ACC112 (cell line): ENCODE measurements at regions not wholly inside any gene's neighbourhood (a gene's known extent, or its start where the extent isn't known, plus 50 kb on each side); places are given as distances from the start of the nearest gene placed in this dataset.
"Not testable (repeated sequence)": the region's sequence is repeated elsewhere in the genome, so short reads cannot be mapped to it uniquely, and the experiment has no call there.

Source experiments
- H2AFZ ChIP-seq: fragments of 200-600 bp; sonication (generic); one replicate; pipeline ENCODE4 v1.6.0; 2017; ENCODE audit warnings: antibody characterized with exemption, low read length; ENCODE audit not compliant: unreplicated experiment
- H3K27ac ChIP-seq: fragments of 200-600 bp; sonication (generic); 2 replicates; pipeline ENCODE4 v1.5.1; 2014; ENCODE audit warnings: low read depth, mild to moderate bottlenecking, antibody characterized with exemption, low read length, moderate library complexity
- H3K27me3 ChIP-seq: fragments of 200-600 bp; sonication (generic); 2 replicates; pipeline ENCODE4 v1.6.1; 2014; ENCODE audit warnings: mild to moderate bottlenecking, antibody characterized with exemption, low read length, moderate library complexity, mixed read lengths; ENCODE audit not compliant: insufficient read depth
- H3K36me3 ChIP-seq: fragments of 200-600 bp; sonication (generic); 2 replicates; pipeline ENCODE4 v1.6.1; 2016; ENCODE audit warnings: mild to moderate bottlenecking, antibody characterized with exemption, low read length, moderate library complexity, mixed read lengths; ENCODE audit not compliant: insufficient read depth
- H3K4me1 ChIP-seq: fragments of 200-600 bp; sonication (generic); one replicate; pipeline ENCODE4 v1.6.1; 2016; ENCODE audit warnings: low read length, mixed read lengths; ENCODE audit not compliant: insufficient read depth, unreplicated experiment, control insufficient read depth
- H3K4me3 ChIP-seq: fragments of 200-600 bp; sonication (generic); 2 replicates; pipeline ENCODE4 v1.5.1; 2014; ENCODE audit warnings: mild to moderate bottlenecking, low read depth, low read length
- H3K79me2 ChIP-seq: fragments of 200-600 bp; sonication (generic); one replicate; pipeline ENCODE4 v1.6.0; 2016; ENCODE audit warnings: low read length; ENCODE audit not compliant: control insufficient read depth, unreplicated experiment, insufficient read depth

DNA sequence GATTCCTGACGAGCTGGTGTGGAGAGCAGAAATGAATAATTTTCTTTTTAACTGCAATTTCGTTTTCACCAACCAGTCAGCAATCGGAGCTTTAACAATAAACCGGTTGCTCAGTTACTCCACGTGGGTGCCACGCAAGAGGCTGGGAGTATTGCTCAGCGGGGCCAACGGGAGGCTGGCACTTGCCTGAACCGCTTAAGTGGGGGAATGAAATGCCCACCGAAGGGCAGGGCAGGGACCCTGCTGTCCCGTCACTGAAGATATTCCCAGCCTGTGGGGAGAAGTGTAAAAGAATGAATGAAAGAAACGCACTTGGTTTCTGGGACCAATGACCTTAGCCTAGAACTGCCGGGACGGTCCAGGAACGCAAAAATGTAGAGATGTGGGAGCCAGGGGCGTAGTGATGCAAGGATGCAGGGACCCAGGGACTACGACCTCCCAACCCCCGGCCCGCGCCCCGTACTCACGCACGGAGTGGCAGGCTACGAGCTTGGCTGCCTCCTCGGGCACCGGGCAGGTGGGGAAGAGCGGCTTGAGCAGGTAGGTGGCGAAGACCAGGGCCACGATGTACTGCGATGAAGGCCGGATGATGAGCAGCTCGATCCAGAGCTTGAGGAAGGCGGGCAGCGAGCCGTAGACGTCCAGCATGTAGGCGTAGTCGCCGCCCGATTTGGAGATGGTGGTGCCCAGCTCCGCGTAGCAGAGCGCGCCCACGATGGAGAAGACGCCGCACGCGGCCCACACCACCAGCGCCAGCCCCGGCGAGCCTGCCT lies 79.8 kb upstream of the METTL9 start:
- H3K4me3 ChIP-seq, result peak overlapping the region; percentile 99
- H3K27me3 ChIP-seq, H3K36me3 ChIP-seq, H2AFZ ChIP-seq: not testable (repeated sequence)
- H3K4me1 ChIP-seq, result peaks cover 13% of the 10 kb centered on the region
- peak overlapping the region; percentile 96 for H3K27ac ChIP-seq
- H3K79me2 ChIP-seq, result peaks cover 43% of the 10 kb centered on the region

DNA sequence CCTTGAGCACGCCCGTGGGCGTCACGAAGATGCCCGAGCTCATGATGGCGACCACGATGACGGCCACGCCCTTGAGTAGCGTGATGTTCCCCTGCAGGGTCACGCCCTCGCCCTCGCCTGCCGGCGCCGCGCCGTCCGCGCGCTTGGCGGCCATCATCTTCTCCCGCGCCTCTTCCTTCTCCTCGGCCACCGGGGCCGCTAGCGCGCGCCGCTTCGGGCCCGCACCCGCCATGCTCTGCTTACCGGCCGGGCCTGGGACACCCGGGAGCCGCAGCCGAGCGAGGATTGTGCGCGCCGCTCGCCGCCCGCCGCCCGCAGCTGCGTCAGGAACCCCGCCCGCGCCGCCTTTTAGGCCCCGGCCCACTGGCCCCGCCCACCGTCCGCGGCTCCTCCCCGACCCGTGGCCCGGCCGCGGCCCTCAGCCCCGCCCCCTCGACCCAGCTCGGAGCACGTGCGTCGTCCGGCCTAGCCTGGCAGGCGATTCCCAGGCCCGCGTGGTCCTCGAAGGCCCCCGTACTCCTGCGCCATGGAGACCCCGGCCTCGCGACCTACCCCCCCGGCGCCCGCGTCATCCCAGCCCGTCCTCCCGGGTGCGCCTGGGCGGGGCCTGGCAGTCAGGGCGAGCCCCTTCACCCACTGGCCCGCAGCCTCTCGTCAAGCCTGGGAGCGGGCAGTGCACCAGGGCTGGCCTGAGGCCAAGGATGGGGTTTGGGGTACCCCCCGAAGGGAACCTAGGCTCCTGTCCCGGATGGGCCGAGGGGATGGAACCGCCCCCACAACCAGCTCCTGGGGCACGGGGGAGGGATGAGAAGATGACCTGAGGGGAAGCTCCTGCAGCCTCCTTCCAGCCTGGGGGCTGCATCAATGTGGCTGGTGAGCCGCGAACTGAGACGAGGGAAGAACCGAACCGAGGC lies 79.0 kb upstream of the METTL9 start:
- H3K36me3 ChIP-seq, H3K27me3 ChIP-seq: not testable (repeated sequence)
- H3K4me3 ChIP-seq, result peak overlapping the region; percentile 99
- peak overlapping the region; percentile 96 for H3K27ac ChIP-seq
- peak overlapping the region; percentile 91 for H2AFZ ChIP-seq
- H3K4me1 ChIP-seq, result peaks cover 18% of the 10 kb centered on the region
- peaks cover 36% of the 10 kb centered on the region for H3K79me2 ChIP-seq

DNA sequence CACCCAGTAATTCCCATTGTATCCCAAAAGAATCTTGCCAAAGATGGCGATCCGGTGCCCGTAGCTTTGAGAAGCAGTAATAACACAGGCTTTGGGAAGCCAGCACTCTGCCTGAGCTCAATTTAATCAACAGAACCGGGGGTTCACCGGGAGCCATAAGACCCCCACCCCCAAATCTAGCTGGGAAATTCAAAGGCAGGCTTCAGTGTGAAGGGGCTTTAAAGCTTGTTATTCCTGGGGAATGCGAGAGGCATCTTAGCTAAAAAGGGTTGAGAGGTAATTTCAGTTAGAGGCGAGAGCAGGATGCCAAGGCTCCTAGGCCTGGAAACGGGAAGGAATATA lies 78.4 kb upstream of the METTL9 start:
- peaks cover 30% of the 10 kb centered on the region for H3K79me2 ChIP-seq
- not testable (repeated sequence) for H2AFZ ChIP-seq, H3K36me3 ChIP-seq, H3K27me3 ChIP-seq
- H3K27ac ChIP-seq, result peak overlapping the region; percentile 96; the same call in 1 of the 2 replicates
- peaks cover 23% of the 10 kb centered on the region for H3K4me1 ChIP-seq
- H3K4me3 ChIP-seq, result peak overlapping the region; percentile 99; the same call in 1 of the 2 replicates

DNA sequence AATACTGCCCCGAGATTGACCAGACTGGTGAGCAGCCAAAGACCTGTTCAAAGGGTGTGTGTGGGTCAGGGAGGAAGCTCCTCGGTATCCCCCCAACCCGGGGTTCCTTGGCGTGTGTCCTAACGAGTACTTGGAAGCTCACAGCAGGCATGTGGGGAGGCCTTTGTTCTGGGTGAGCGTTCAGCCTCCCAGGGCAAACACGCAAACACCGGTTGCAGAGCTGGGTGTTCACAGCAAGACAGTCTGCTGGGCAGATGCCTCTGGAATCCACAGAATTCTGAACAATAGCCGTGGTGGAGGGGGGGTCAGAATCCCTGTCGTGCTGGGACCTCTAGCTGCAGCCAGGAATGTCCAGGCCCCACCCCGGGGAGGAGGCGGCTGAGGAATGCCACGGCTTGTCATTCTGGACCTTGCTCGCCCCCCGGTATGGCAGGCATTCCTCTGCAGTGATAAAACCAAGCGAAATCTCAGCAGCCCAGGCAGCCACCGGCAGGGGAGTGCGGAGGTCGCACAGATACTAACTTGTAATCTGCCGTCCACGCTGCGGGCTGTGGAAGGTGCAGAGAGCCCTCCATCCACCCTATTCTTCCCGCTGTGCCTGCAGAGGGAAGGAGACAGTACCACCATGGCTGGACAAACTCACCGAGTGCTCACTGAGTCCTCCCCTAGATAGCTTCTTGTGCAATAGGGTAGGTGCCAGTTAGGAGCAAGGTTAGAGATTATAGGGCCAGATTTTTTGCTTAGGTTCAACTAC lies 77.8 kb upstream of the METTL9 start:
- Histone ChIP-seq H3K27ac (peak overlapping the region; percentile 96; the same call in 1 of the 2 replicates), H3K4me1 (peaks cover 23% of the 10 kb centered on the region), H3K79me2 (peaks cover 25% of the 10 kb centered on the region)
- not testable (repeated sequence) for H2AFZ ChIP-seq, H3K27me3 ChIP-seq, H3K36me3 ChIP-seq, H3K4me3 ChIP-seq

DNA sequence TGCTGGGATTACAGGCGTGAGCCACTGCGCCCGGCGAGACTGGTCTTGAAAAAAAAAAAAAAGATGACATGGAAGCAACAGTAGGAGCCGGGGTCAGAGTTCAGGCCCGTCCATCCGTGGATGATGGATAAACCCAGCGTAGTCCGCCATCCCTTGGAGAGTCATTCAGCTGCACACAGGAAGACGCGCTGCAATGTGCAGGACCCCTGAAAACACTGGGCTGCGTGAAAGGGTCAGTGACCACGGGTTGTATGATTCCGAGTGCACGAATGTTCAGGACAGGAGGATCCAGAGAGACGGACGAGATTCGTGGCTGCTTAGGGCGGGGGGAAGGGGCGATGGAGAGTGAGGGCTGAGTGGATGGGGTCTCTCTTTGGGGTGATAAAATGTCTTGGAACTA lies 76.5 kb upstream of the METTL9 start:
- H3K4me1 ChIP-seq, result peaks cover 21% of the 10 kb centered on the region
- H3K36me3 ChIP-seq, H3K27me3 ChIP-seq, H2AFZ ChIP-seq, H3K27ac ChIP-seq, H3K4me3 ChIP-seq: not testable (repeated sequence)
- peaks cover 17% of the 10 kb centered on the region for H3K79me2 ChIP-seq

DNA sequence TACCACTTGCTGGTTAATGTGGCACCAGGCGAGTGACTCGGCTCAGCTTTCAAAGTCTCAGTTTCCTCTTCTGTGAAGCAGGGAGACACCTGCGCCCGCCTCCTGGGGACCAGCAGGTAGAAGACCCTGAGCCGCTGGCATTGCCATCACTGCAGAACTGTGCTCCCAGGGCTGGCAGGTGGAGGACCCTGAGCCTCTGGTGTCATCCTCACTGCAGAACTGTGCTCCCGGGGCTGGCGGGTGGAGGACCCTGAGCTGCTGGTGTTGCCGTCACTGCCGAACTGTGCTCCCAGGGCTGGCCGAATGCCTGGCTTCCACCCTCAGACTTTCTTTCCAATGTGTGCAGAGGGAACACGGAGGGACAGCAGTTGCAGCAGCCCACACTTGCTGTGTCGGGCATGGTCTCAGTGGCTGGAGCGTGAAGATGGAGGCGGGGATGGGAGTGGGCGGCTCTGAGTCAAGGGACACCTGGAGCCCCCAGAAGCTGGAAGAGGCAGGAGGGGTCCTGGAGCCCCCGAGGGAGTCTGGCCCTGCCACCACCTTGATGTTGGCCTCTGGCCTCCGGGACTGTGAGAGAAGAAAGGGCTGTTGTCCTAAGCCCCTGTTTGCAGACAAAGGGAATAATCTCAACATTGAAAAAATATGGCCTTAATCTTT lies 75.8 kb upstream of the METTL9 start:
- Histone ChIP-seq H3K4me1 (peaks cover 21% of the 10 kb centered on the region), H2AFZ (no peak overlapping the region), H3K27me3 (no peaks in the 10 kb centered on the region), H3K79me2 (peaks cover 10% of the 10 kb centered on the region), H3K27ac (no peak overlapping the region), H3K4me3 (no peak overlapping the region), H3K36me3 (no peaks in the 10 kb centered on the region)

DNA sequence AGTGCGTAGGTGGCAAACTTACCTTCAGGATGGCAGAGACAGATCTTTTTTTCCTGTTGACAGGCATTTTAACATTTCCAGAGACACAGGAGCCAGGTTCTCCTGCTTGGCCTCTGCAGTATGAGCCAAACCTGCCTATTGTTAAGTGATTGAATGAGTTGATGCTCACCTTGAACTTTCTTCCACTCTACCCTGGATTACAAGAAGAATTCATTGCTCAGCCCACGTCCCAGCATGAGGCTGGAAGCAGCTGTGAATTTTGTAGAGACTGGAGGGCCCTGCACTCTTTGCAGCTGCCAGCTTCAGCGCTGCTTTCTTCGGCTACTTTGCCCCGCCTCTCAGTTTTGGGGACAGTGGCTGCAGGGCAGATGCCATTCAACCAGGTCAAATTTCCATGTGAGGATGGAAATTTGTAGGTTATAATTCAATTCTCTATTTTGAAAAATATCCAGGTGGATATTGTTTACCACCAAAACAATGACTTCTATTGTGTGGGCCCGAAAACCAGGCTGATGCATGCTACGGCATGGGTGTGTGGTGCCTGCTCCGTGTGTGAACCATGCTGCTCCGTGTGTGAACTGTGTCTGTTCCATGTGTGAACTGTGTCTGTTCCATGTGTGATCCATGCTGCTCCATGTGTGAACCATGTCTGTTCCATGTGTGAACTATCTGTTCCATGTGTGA lies 75.2 kb upstream of the METTL9 start:
- Histone ChIP-seq H3K79me2 (peaks cover 6% of the 10 kb centered on the region), H3K36me3 (no peaks in the 10 kb centered on the region), H3K27me3 (no peaks in the 10 kb centered on the region), H2AFZ (no peak overlapping the region), H3K27ac (no peak overlapping the region), H3K4me3 (no peak overlapping the region), H3K4me1 (peaks cover 21% of the 10 kb centered on the region)

DNA sequence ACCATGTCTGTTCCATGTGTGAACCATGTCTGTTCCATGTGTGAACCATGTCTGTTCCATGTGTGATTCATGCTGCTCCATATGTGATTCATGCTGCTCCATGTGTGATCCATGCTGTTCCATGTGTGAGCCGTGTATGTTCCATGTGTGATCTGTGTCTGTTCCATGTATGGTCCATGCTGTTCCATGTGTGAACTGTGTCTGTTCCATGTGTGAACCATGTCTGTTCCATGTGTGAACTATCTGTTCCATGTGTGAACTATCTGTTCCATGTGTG lies 74.7 kb upstream of the METTL9 start:
- not testable (repeated sequence) for H3K27ac ChIP-seq, H3K36me3 ChIP-seq, H2AFZ ChIP-seq, H3K27me3 ChIP-seq, H3K79me2 ChIP-seq, H3K4me3 ChIP-seq
- peaks cover 21% of the 10 kb centered on the region for H3K4me1 ChIP-seq

DNA sequence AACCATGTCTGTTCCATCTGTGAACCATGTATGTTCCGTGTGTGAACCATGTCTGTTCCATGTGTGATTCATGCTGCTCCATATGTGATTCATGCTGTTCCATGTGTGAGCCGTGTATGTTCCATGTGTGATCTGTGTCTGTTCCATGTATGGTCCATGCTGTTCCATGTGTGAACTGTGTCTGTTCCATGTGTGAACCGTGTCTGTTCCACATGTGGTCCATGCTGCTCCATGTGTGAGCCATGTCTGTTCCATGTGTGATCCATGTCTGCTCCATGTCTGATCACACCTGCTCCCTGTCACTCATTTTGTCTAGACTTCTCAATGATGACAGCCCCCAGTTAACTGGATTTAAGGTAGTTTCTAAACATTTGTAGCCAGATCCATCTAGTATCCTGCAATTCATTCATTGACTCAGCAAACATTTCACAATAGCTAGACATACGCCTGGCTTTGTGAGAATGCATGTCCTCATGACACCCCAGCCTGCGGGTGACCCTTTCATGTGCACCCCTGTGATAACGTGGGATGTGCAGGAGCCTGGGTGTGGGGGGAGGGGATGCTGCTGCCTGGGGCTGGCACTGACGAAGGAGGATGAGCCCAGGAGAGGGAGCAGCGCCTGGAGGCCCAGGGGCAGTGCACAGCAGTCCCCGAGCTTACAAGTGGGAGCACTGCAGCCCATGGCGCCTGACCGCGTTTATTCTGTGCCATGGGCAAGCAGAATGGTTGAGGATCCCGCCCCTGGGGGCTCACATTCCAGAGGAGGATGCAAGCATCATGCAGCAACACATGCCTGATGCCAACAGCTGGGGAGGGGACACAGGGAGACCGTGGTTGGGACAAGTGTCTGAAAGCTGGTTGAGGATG lies 74.1 kb upstream of the METTL9 start:
- H3K79me2 ChIP-seq, H3K27me3 ChIP-seq, H3K36me3 ChIP-seq, H2AFZ ChIP-seq, H3K27ac ChIP-seq, H3K4me3 ChIP-seq: not testable (repeated sequence)
- H3K4me1 ChIP-seq, result peaks cover 21% of the 10 kb centered on the region
